Uterus (tissue), 2 donors: ENCODE measurements at regions not wholly inside any gene's neighbourhood (a gene's known extent, or its start where the extent isn't known, plus 50 kb on each side); places are given as distances from the start of the nearest gene placed in this dataset.
"Not testable (repeated sequence)": the region's sequence is repeated elsewhere in the genome, so short reads cannot be mapped to it uniquely, and the experiment has no call there.

ENCODE experiments used
- POLR2A ChIP-seq, 2 donors: fragments of 450-650 bp; IDR thresholded peaks; one replicate each; pipeline ENCODE4 v1.6.1; 2016; ENCODE audit warnings: antibody characterized with exemption in 2 of 2, mild to moderate bottlenecking in 1 of 2, moderate library complexity in 1 of 2
- TF ChIP-seq, protein P1 (sequence below), 4 experiments: fragments of 200-600 bp in 2 of 4; fragments of 450-650 bp in 2 of 4; sonication (generic) in 2 of 4; IDR thresholded peaks; one replicate each; pipeline ENCODE4 v1.5.1; 2016 to 2019; ENCODE audit warnings: antibody characterized with exemption in 4 of 4, mild to moderate bottlenecking in 2 of 4, moderate library complexity in 1 of 4

DNA sequence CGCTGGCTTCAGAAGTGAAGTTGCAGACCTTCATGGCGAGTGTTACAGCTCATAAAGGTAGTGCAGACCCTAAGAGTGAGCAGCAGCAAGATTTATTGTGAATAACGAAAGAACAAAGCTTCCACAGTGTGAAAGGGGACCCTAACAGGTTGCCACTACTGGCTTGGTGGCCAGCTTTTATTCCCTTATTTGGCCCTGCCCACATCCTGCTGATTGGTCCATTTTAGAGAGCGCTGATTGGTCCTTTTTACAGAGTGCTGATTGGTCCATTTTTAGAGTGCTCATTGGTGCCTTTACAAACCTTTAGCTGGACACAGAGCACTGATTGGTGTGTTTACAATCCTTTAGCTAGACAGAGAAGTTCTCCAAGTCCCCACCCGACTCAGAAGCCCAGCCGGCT is 298.0 kb upstream of the DLGAP1 start:
- TF ChIP-seq, protein P1, sequence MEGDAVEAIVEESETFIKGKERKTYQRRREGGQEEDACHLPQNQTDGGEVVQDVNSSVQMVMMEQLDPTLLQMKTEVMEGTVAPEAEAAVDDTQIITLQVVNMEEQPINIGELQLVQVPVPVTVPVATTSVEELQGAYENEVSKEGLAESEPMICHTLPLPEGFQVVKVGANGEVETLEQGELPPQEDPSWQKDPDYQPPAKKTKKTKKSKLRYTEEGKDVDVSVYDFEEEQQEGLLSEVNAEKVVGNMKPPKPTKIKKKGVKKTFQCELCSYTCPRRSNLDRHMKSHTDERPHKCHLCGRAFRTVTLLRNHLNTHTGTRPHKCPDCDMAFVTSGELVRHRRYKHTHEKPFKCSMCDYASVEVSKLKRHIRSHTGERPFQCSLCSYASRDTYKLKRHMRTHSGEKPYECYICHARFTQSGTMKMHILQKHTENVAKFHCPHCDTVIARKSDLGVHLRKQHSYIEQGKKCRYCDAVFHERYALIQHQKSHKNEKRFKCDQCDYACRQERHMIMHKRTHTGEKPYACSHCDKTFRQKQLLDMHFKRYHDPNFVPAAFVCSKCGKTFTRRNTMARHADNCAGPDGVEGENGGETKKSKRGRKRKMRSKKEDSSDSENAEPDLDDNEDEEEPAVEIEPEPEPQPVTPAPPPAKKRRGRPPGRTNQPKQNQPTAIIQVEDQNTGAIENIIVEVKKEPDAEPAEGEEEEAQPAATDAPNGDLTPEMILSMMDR (IDR thresholded peaks at IDR 0.05), result not testable (repeated sequence)
- TF ChIP-seq POLR2A (IDR thresholded peaks at IDR 0.05), result not testable (repeated sequence)
